GM12878 (cell line): ENCODE measurements at regions not wholly inside any gene's neighbourhood (a gene's known extent, or its start where the extent isn't known, plus 50 kb on each side); places are given as distances from the start of the nearest gene placed in this dataset.

Experiments used
- ATAC-seq: fragments of 200-7000 bp; cut with Tn5 transposase; 3 replicates; pipeline ENCODE4 v1.9.1; 2020; ENCODE audit warnings: mild to moderate bottlenecking, moderate library complexity
- BruUV-seq: library from RNA; stranded (reverse); fragments of 400-500 nt; replicated peaks from 2 replicates; lab custom pipeline; 2021; lab: Mats Ljungman, UMichigan
- CTCF ChIA-PET: fragments of 300-600 bp; sonication (Branson Sonifier 250); formaldehyde crosslinking; extraction: SDS; loops from one replicate; lab custom pipeline; 2021; ENCODE audit warnings: inconsistent platforms; lab: Yijun Ruan, JAX
- POLR2A ChIA-PET: fragments of 350-600 bp; formaldehyde crosslinking; extraction: SDS; loops from one replicate; lab custom pipeline; 2021; ENCODE audit warnings: inconsistent platforms; lab: Charles Lee
- RAD21 ChIA-PET: fragments of 300-600 bp; sonication (Branson Sonifier 250); formaldehyde crosslinking; loops from one replicate; lab custom pipeline; 2023; ENCODE audit warnings: antibody characterized with exemption; ENCODE audit not compliant: unreplicated experiment; lab: Charles Lee
- SMC1A ChIA-PET: fragments of 300-600 bp; sonication (Branson Sonifier 250); formaldehyde crosslinking; loops from one replicate; lab custom pipeline; 2023; ENCODE audit not compliant: unreplicated experiment, uncharacterized antibody; lab: Charles Lee
- DNase-seq: peaks from one replicate; pipeline ENCODE4 v3.0.0-alpha.2; 2011; ENCODE audit warnings: low read depth, low spot score
- FAIRE-seq: peaks from 3 replicates; lab custom pipeline; 2011; peaks lifted over from hg19 to GRCh38; lab: Jason Lieb, UNC
- H2AFZ ChIP-seq: 2 replicates; pipeline ENCODE4 v1.6.0; 2011; ENCODE audit warnings: low read depth, low read length, control low read depth; ENCODE audit not compliant: control insufficient read depth
- H3K27ac ChIP-seq: 2 replicates; pipeline ENCODE4 v1.5.1; 2011; ENCODE audit warnings: control low read depth; ENCODE audit not compliant: control insufficient read depth, insufficient read depth
- H3K27me3 ChIP-seq, 2 experiments: replicated peaks in 1 of 2; 2 replicates each; pipeline versions ENCODE4 v1.6.0 to v1.6.1; 2011; ENCODE audit warnings: low read length in 1 of 2; ENCODE audit not compliant: control insufficient read depth in 2 of 2, insufficient read depth in 2 of 2
- H3K36me3 ChIP-seq, 2 experiments: 2 replicates each; pipeline ENCODE4 v1.5.1; 2011; ENCODE audit warnings: low read length in 1 of 2; ENCODE audit not compliant: control insufficient read depth in 2 of 2, insufficient read depth in 2 of 2
- H3K4me1 ChIP-seq: 2 replicates; pipeline ENCODE4 v1.6.1; 2011; ENCODE audit warnings: mild to moderate bottlenecking, low read length, moderate library complexity, mixed read lengths; ENCODE audit not compliant: control insufficient read depth, insufficient read depth
- H3K4me2 ChIP-seq: 2 replicates; pipeline ENCODE4 v1.6.0; 2011; ENCODE audit warnings: control low read depth; ENCODE audit not compliant: control insufficient read depth, insufficient read depth
- H3K4me3 ChIP-seq: fragments of 200-600 bp; sonication (generic); 2 replicates; pipeline ENCODE4 v1.5.1; 2016
- H3K79me2 ChIP-seq: 2 replicates; pipeline ENCODE4 v1.6.0; 2011; ENCODE audit warnings: low read length; ENCODE audit not compliant: control insufficient read depth, insufficient read depth
- H3K9ac ChIP-seq: 2 replicates; pipeline ENCODE4 v1.8.0; 2011; ENCODE audit warnings: low read length, control low read depth, mixed read lengths; ENCODE audit not compliant: control insufficient read depth, insufficient read depth
- H3K9me3 ChIP-seq: replicated peaks from 3 replicates; pipeline ENCODE4 v1.5.1; 2011; ENCODE audit warnings: mild to moderate bottlenecking, low read length; ENCODE audit not compliant: control insufficient read depth, insufficient read depth
- H4K20me1 ChIP-seq: 2 replicates; pipeline ENCODE4 v1.6.0; 2011; ENCODE audit not compliant: control insufficient read depth, insufficient read depth
- BCL11A ChIP-seq: IDR thresholded peaks from 2 replicates; pipeline ENCODE4 v1.6.1; 2011; ENCODE audit warnings: low read depth, low read length
- DPF2 ChIP-seq: fragments of 450-650 bp; IDR thresholded peaks from 2 replicates; pipeline ENCODE4 v1.6.1; 2017; ENCODE audit warnings: mild to moderate bottlenecking
- ETV6 ChIP-seq, 2 experiments: fragments of 450-650 bp in 1 of 2; IDR thresholded peaks in 1 of 2; conservative IDR thresholded peaks in 1 of 2; 2 replicates each; pipeline ENCODE4 v1.6.1; 2014; ENCODE audit warnings: antibody characterized with exemption in 1 of 2, borderline replicate concordance in 1 of 2, low read depth in 1 of 2, mild to moderate bottlenecking in 1 of 2, moderate library complexity in 1 of 2
- GABPA ChIP-seq: IDR thresholded peaks from 2 replicates; pipeline ENCODE4 v1.6.1; 2014; ENCODE audit warnings: antibody characterized with exemption, low read depth, mild to moderate bottlenecking, inconsistent platforms
- MEF2A ChIP-seq: IDR thresholded peaks from 2 replicates; pipeline ENCODE4 v1.6.1; 2011; ENCODE audit warnings: low read depth, mild to moderate bottlenecking, low read length, moderate library complexity; ENCODE audit not compliant: insufficient read depth
- NFYA ChIP-seq: IDR thresholded peaks from 2 replicates; pipeline ENCODE4 v1.6.1; 2011; ENCODE audit warnings: low read depth, mild to moderate bottlenecking, low read length, improper control_type of control experiment, borderline replicate concordance
- WRNIP1 ChIP-seq: IDR thresholded peaks from 2 replicates; pipeline ENCODE4 v1.6.1; 2011; ENCODE audit warnings: low read depth, low read length, improper control_type of control experiment, borderline replicate concordance
- WGBS: methylation state at CpG from one replicate; pipeline ENCODE4 v1.1.6; 2016; ENCODE audit warnings: low lambda C conversion rate; ENCODE audit not compliant: insufficient replicate concordance, insufficient coverage; ENCODE audit errors: missing lambda C conversion rate; 5-methylcytosine and 5-hydroxymethylcytosine counted together
- in situ Hi-C: fragments of 300-500 bp; cut with MboI; formaldehyde crosslinking; loops from 9 replicates; pipeline ENCODE4 v1.14.3; 2018; ENCODE audit warnings: mixed read lengths
- intact Hi-C: fragments of 100-400 bp; cut with micrococcal nuclease; formaldehyde crosslinking; loops from one replicate; pipeline ENCODE4 v1.14.2; 2022; ENCODE audit not compliant: unreplicated experiment
- TF ChIP-seq, protein P1 (sequence below): fragments of 450-650 bp; IDR thresholded peaks from 2 replicates; pipeline ENCODE4 v1.6.1; 2018; ENCODE audit warnings: mild to moderate bottlenecking, low read depth, moderate library complexity; ENCODE audit not compliant: partially characterized antibody
- TF ChIP-seq, protein P2 (sequence below): fragments of 450-650 bp; IDR thresholded peaks from 2 replicates; pipeline ENCODE4 v1.6.1; 2016; ENCODE audit warnings: mild to moderate bottlenecking
- TF ChIP-seq, protein P3 (sequence below), 3 experiments: IDR thresholded peaks in 2 of 3; conservative IDR thresholded peaks in 1 of 3; 2 replicates each; pipeline ENCODE4 v1.5.1; 2011; ENCODE audit warnings: low read depth in 3 of 3, low read length in 3 of 3, mild to moderate bottlenecking in 3 of 3, control low read depth in 2 of 3, moderate library complexity in 2 of 3, inconsistent platforms in 1 of 3, mixed read lengths in 1 of 3; ENCODE audit not compliant: control insufficient read depth in 2 of 3, insufficient read depth in 1 of 3; ENCODE audit errors: extremely low read depth in 1 of 3
- TF ChIP-seq, protein P4 (sequence below): IDR thresholded peaks from 2 replicates; pipeline ENCODE4 v1.6.1; 2012; ENCODE audit warnings: low read depth, low read length, improper control_type of control experiment
- TF ChIP-seq, protein P5 (sequence below): fragments of 450-650 bp; IDR thresholded peaks from 2 replicates; pipeline ENCODE4 v1.6.1; 2017; ENCODE audit warnings: mild to moderate bottlenecking, moderate library complexity

DNA sequence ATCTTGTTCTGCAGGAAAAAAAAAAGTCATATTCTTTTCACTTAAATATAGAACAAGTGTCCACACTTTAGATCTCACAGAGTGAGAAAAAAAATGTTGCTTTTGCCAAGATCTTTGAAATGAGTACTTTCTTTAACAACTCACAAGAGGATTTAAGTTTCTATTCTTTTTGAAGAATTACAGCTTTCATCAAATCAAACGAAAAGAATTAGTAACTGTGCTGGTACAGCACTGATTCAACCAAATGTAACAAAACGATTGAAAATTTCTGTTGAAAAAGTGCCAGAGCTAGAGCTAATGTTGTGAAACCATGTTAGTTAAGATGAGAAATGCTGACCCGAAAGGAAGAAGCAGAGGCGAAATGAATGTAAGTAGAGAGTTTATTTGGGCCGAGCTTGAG, 300.2 kb downstream of the GABRB3 start:
- FAIRE-seq (no peak), ATAC-seq (no peak), DNase-seq (no peak)
- TF ChIP-seq BCL11A (no peak), ETV6 (conservative IDR thresholded peaks at IDR 0.05 in 1 of 2, IDR thresholded peaks at IDR 0.05 in 1 of 2; ENCODE audit: borderline replicate concordance in 1 of 2, low read depth in 1 of 2) (no peak), GABPA (no peak), WRNIP1 (no peak), NFYA (no peak), MEF2A (no peak), DPF2 (no peak)
- TF ChIP-seq, protein P1, sequence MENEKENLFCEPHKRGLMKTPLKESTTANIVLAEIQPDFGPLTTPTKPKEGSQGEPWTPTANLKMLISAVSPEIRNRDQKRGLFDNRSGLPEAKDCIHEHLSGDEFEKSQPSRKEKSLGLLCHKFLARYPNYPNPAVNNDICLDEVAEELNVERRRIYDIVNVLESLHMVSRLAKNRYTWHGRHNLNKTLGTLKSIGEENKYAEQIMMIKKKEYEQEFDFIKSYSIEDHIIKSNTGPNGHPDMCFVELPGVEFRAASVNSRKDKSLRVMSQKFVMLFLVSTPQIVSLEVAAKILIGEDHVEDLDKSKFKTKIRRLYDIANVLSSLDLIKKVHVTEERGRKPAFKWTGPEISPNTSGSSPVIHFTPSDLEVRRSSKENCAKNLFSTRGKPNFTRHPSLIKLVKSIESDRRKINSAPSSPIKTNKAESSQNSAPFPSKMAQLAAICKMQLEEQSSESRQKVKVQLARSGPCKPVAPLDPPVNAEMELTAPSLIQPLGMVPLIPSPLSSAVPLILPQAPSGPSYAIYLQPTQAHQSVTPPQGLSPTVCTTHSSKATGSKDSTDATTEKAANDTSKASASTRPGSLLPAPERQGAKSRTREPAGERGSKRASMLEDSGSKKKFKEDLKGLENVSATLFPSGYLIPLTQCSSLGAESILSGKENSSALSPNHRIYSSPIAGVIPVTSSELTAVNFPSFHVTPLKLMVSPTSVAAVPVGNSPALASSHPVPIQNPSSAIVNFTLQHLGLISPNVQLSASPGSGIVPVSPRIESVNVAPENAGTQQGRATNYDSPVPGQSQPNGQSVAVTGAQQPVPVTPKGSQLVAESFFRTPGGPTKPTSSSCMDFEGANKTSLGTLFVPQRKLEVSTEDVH: no peak
- TF ChIP-seq, protein P2, sequence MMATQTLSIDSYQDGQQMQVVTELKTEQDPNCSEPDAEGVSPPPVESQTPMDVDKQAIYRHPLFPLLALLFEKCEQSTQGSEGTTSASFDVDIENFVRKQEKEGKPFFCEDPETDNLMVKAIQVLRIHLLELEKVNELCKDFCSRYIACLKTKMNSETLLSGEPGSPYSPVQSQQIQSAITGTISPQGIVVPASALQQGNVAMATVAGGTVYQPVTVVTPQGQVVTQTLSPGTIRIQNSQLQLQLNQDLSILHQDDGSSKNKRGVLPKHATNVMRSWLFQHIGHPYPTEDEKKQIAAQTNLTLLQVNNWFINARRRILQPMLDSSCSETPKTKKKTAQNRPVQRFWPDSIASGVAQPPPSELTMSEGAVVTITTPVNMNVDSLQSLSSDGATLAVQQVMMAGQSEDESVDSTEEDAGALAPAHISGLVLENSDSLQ: no peak
- TF ChIP-seq, protein P3, sequence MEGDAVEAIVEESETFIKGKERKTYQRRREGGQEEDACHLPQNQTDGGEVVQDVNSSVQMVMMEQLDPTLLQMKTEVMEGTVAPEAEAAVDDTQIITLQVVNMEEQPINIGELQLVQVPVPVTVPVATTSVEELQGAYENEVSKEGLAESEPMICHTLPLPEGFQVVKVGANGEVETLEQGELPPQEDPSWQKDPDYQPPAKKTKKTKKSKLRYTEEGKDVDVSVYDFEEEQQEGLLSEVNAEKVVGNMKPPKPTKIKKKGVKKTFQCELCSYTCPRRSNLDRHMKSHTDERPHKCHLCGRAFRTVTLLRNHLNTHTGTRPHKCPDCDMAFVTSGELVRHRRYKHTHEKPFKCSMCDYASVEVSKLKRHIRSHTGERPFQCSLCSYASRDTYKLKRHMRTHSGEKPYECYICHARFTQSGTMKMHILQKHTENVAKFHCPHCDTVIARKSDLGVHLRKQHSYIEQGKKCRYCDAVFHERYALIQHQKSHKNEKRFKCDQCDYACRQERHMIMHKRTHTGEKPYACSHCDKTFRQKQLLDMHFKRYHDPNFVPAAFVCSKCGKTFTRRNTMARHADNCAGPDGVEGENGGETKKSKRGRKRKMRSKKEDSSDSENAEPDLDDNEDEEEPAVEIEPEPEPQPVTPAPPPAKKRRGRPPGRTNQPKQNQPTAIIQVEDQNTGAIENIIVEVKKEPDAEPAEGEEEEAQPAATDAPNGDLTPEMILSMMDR (IDR thresholded peaks at IDR 0.05 in 2 of 3, conservative IDR thresholded peaks at IDR 0.05 in 1 of 3; ENCODE audit: control insufficient read depth in 2 of 3, extremely low read depth in 1 of 3, insufficient read depth in 1 of 3, low read depth in 3 of 3, low read length in 3 of 3): no peak
- TF ChIP-seq, protein P4, sequence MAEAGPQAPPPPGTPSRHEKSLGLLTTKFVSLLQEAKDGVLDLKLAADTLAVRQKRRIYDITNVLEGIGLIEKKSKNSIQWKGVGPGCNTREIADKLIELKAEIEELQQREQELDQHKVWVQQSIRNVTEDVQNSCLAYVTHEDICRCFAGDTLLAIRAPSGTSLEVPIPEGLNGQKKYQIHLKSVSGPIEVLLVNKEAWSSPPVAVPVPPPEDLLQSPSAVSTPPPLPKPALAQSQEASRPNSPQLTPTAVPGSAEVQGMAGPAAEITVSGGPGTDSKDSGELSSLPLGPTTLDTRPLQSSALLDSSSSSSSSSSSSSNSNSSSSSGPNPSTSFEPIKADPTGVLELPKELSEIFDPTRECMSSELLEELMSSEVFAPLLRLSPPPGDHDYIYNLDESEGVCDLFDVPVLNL: no peak
- TF ChIP-seq, protein P5, sequence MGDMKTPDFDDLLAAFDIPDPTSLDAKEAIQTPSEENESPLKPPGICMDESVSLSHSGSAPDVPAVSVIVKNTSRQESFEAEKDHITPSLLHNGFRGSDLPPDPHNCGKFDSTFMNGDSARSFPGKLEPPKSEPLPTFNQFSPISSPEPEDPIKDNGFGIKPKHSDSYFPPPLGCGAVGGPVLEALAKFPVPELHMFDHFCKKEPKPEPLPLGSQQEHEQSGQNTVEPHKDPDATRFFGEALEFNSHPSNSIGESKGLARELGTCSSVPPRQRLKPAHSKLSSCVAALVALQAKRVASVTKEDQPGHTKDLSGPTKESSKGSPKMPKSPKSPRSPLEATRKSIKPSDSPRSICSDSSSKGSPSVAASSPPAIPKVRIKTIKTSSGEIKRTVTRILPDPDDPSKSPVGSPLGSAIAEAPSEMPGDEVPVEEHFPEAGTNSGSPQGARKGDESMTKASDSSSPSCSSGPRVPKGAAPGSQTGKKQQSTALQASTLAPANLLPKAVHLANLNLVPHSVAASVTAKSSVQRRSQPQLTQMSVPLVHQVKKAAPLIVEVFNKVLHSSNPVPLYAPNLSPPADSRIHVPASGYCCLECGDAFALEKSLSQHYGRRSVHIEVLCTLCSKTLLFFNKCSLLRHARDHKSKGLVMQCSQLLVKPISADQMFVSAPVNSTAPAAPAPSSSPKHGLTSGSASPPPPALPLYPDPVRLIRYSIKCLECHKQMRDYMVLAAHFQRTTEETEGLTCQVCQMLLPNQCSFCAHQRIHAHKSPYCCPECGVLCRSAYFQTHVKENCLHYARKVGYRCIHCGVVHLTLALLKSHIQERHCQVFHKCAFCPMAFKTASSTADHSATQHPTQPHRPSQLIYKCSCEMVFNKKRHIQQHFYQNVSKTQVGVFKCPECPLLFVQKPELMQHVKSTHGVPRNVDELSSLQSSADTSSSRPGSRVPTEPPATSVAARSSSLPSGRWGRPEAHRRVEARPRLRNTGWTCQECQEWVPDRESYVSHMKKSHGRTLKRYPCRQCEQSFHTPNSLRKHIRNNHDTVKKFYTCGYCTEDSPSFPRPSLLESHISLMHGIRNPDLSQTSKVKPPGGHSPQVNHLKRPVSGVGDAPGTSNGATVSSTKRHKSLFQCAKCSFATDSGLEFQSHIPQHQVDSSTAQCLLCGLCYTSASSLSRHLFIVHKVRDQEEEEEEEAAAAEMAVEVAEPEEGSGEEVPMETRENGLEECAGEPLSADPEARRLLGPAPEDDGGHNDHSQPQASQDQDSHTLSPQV: no peak
- Histone ChIP-seq H3K4me2 (no peak overlapping the region), H3K79me2 (no peaks in the 10 kb centered on the region), H3K36me3 (no peaks in the 10 kb centered on the region), H3K4me1 (no peaks in the 10 kb centered on the region), H4K20me1 (no peaks in the 10 kb centered on the region), H3K9me3 (no peaks in the 10 kb centered on the region; the same call in 2 of the 3 replicates), H3K27ac (no peak overlapping the region), H2AFZ (no peak overlapping the region), H3K4me3 (no peak overlapping the region), H3K27me3 (no peaks in the 10 kb centered on the region), H3K9ac (no peak overlapping the region)
- intact Hi-C loops: no loop called here
- POLR2A ChIA-PET: no interaction called here
- SMC1A ChIA-PET: no interaction called here
- 17% methylated on average over 5 of the region's 5 CpGs for WGBS
- BruUV-seq: no TSS peak
- CTCF ChIA-PET: no interaction called here
- in situ Hi-C loops: no loop called here
- RAD21 ChIA-PET: no interaction called here
